HFFc6 (cell line): ENCODE measurements at regions not wholly inside any gene's neighbourhood (a gene's known extent, or its start where the extent isn't known, plus 50 kb on each side); places are given as distances from the start of the nearest gene placed in this dataset.

Experiments used
- DNase-seq: peaks from one replicate; pipeline ENCODE4 v3.0.0-alpha.2; 2018
- H3K27ac Mint-ChIP-seq: 2 replicates; pipeline ENCODE4 v1.8.0; 2020; ENCODE audit warnings: mild to moderate bottlenecking, mixed read lengths
- H3K27me3 Mint-ChIP-seq: 2 replicates; pipeline ENCODE4 v1.8.0; 2021; ENCODE audit warnings: mild to moderate bottlenecking, moderate library complexity, mixed read lengths; ENCODE audit not compliant: insufficient read depth
- H3K36me3 Mint-ChIP-seq: 2 replicates; pipeline ENCODE4 v1.8.0; 2021; ENCODE audit warnings: low read depth, mixed read lengths
- H3K4me1 Mint-ChIP-seq: 2 replicates; pipeline ENCODE4 v1.8.0; 2020; ENCODE audit warnings: low read depth, mixed read lengths
- H3K4me3 Mint-ChIP-seq: 2 replicates; pipeline ENCODE4 v1.8.0; 2020; ENCODE audit warnings: mild to moderate bottlenecking, moderate library complexity, mixed read lengths
- H3K9me3 Mint-ChIP-seq: 2 replicates; pipeline ENCODE4 v1.8.0; 2020; ENCODE audit warnings: mild to moderate bottlenecking, mixed read lengths
- CTCF ChIP-seq: fragments of 200-600 bp; sonication (generic); IDR thresholded peaks from 2 replicates; pipeline ENCODE4 v1.5.0; 2021; ENCODE audit warnings: antibody characterized with exemption, mild to moderate bottlenecking

GRCh38 chr7:49333180-49333881 is 409.0 kb downstream of the CDC14C start:
- H3K36me3 Mint-ChIP-seq, result no peaks in the 10 kb centered on the region
- no peak for TF ChIP-seq CTCF
- DNase-seq, result no peak
- H3K9me3 Mint-ChIP-seq, result peaks cover 23% of the 10 kb centered on the region
- no peak overlapping the region for H3K4me3 Mint-ChIP-seq
- H3K27me3 Mint-ChIP-seq, result no peaks in the 10 kb centered on the region; the same call in 1 of the 2 replicates
- no peaks in the 10 kb centered on the region for H3K4me1 Mint-ChIP-seq
- H3K27ac Mint-ChIP-seq, result no peak overlapping the region

- no peak for DNase-seq
- TF ChIP-seq CTCF, result no peak
- Mint-ChIP-seq H3K27ac (no peak overlapping the region), H3K27me3 (no peaks in the 10 kb centered on the region), H3K9me3 (peaks cover 32% of the 10 kb centered on the region), H3K4me1 (no peaks in the 10 kb centered on the region), H3K36me3 (no peaks in the 10 kb centered on the region), H3K4me3 (no peak overlapping the region)
Observed at GRCh38 chr7:49341849-49342248, 417.5 kb downstream of the CDC14C start.

GRCh38 chr7:49344556-49344955 is 420.2 kb downstream of the CDC14C start:
- DNase-seq, result no peak
- Mint-ChIP-seq H3K4me3 (no peak overlapping the region), H3K36me3 (no peaks in the 10 kb centered on the region), H3K27ac (no peak overlapping the region), H3K9me3 (peaks cover 27% of the 10 kb centered on the region), H3K27me3 (no peaks in the 10 kb centered on the region), H3K4me1 (no peaks in the 10 kb centered on the region)
- TF ChIP-seq CTCF, result no peak

GRCh38 chr7:49346195-49346899 is 422.0 kb downstream of the CDC14C start:
- no peak for DNase-seq
- Mint-ChIP-seq H3K9me3 (peaks cover 27% of the 10 kb centered on the region), H3K4me1 (no peaks in the 10 kb centered on the region), H3K27me3 (no peaks in the 10 kb centered on the region), H3K36me3 (no peaks in the 10 kb centered on the region), H3K27ac (no peak overlapping the region), H3K4me3 (no peak overlapping the region)
- TF ChIP-seq CTCF, result no peak

- H3K27ac Mint-ChIP-seq, result no peak overlapping the region
Observed at GRCh38 chr7:49367072-49367471, 406.4 kb upstream of the VWC2 start.

More at GRCh38 chr7:49367072-49367471, 406.4 kb upstream of the VWC2 start:
- Mint-ChIP-seq H3K4me3 (no peak overlapping the region), H3K27me3 (no peaks in the 10 kb centered on the region), H3K4me1 (no peaks in the 10 kb centered on the region), H3K36me3 (no peaks in the 10 kb centered on the region), H3K9me3 (peaks cover 48% of the 10 kb centered on the region)
- no peak for DNase-seq
- no peak for TF ChIP-seq CTCF
